GM10248 (cell line): ENCODE measurements at regions not wholly inside any gene's neighbourhood (a gene's known extent, or its start where the extent isn't known, plus 50 kb on each side); places are given as distances from the start of the nearest gene placed in this dataset.

Experiments used
- CTCF ChIA-PET: fragments of 300-600 bp; sonication (Branson Sonifier 250); formaldehyde crosslinking; extraction: SDS; loops from one replicate; lab custom pipeline; 2021; ENCODE audit warnings: antibody characterized with exemption; lab: Yijun Ruan, JAX
- POLR2A ChIA-PET: fragments of 350-650 bp; sonication (Branson Sonifier 250); formaldehyde crosslinking; extraction: SDS; loops from one replicate; lab custom pipeline; 2020; ENCODE audit warnings: antibody characterized with exemption; lab: Yijun Ruan, JAX
- DNase-seq: peaks from one replicate; pipeline ENCODE4 v3.0.0; 2012; ENCODE audit errors: extremely low spot score
- CTCF ChIP-seq: IDR thresholded peaks from 2 replicates; pipeline ENCODE4 v1.5.1; 2012; ENCODE audit warnings: mild to moderate bottlenecking, low read depth; ENCODE audit errors: extremely low read depth, missing control alignments, control extremely low read depth

- TF ChIP-seq CTCF, result no peak
- ChIA-PET CTCF (no interaction called here), POLR2A (no interaction called here)
- no peak for DNase-seq
Observed at GRCh38 chr5:145141534-145141933, 693.6 kb downstream of the PRELID2 start.

GRCh38 chr5:145130996-145131395 is 704.1 kb downstream of the PRELID2 start:
- DNase-seq, result no peak
- ChIA-PET POLR2A (no interaction called here), CTCF (interaction anchor here (1.5 kb wide), 1 partner anchor 12 kb away, joined by 4 read pairs; no protein-coding TSS in a partner anchor)
- TF ChIP-seq CTCF, result no peak

GRCh38 chr5:145129797-145130196 is 705.3 kb downstream of the PRELID2 start:
- CTCF ChIA-PET, result interaction anchor here (1.5 kb wide), 1 partner anchor 13 kb away, joined by 4 read pairs; no protein-coding TSS in a partner anchor
- DNase-seq, result no peak
- POLR2A ChIA-PET, result no interaction called here
- TF ChIP-seq CTCF, result no peak

- DNase-seq, result no peak
- CTCF ChIA-PET, result no interaction called here
- POLR2A ChIA-PET, result no interaction called here
- no peak for TF ChIP-seq CTCF
Observed at GRCh38 chr5:145124806-145125205, 710.3 kb downstream of the PRELID2 start.

- POLR2A ChIA-PET, result no interaction called here
- no peak for TF ChIP-seq CTCF
- DNase-seq, result no peak
- CTCF ChIA-PET, result no interaction called here
Observed at GRCh38 chr5:145118611-145119010, 716.5 kb downstream of the PRELID2 start.

GRCh38 chr5:145118127-145118526 is 717.0 kb downstream of the PRELID2 start:
- no peak for DNase-seq
- TF ChIP-seq CTCF, result no peak
- POLR2A ChIA-PET, result no interaction called here
- CTCF ChIA-PET, result no interaction called here

- TF ChIP-seq CTCF, result no peak
- CTCF ChIA-PET, result no interaction called here
- DNase-seq, result no peak
- POLR2A ChIA-PET, result no interaction called here
Observed at GRCh38 chr5:145117285-145117684, 717.9 kb downstream of the PRELID2 start.
